ENCODE measurements at regions not wholly inside any gene's neighbourhood (a gene's known extent, or its start where the extent isn't known, plus 50 kb on each side); places are given as distances from the start of the nearest gene placed in this dataset.

DNA sequence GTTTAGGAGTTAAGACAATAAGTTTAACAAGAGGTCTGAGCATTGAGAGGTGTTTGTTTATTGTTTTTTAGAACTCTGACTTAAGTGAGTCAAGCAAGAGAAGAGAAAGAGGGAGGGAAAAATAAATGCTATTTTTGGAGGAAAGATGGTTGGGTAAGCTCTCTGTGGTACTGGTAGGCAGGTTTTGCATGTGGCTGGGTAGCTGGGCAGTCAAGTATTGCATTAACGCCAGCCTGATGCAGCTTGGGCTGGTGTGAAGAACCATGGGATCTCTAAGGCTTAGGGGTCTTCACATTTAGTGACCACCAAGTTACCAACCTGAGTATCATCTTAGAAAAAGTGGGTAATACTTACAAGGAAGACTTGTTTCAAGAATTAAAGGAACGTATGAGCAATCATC, 534.5 kb upstream of the SEMA6D start:
- TF ChIP-seq CTCF (IDR thresholded peaks at IDR 0.05; ENCODE audit: low read length) = no peak
- TF ChIP-seq EZH2phosphoT487 (IDR thresholded peaks at IDR 0.05; ENCODE audit: low read length) = no peak
- no peak for TF ChIP-seq EZH2 (optimal IDR thresholded peaks at IDR 0.05; ENCODE audit: low read depth, low read length)

All from MM.1S (cell line).